H7 (cell line): ENCODE measurements at regions not wholly inside any gene's neighbourhood (a gene's known extent, or its start where the extent isn't known, plus 50 kb on each side); places are given as distances from the start of the nearest gene placed in this dataset.
A peak's percentile ranks its signal among the peaks of the same experiment; 100 is the strongest.
"Not testable (repeated sequence)": the region's sequence is repeated elsewhere in the genome, so short reads cannot be mapped to it uniquely, and the experiment has no call there.

Source experiments
- DNase-seq: peaks from one replicate; pipeline ENCODE4 v3.0.0; 2012
- H3K27me3 ChIP-seq: 2 replicates; pipeline ENCODE4 v1.6.0; 2011; ENCODE audit warnings: mild to moderate bottlenecking, low read length; ENCODE audit not compliant: control insufficient read depth, insufficient read depth
- H3K36me3 ChIP-seq: replicated peaks from 2 replicates; pipeline ENCODE4 v1.5.1; 2011; ENCODE audit warnings: low read length; ENCODE audit not compliant: control insufficient read depth, insufficient read depth
- H3K4me3 ChIP-seq: 2 replicates; pipeline ENCODE4 v1.5.1; 2011; ENCODE audit warnings: low read depth, mild to moderate bottlenecking, control low read depth, low read length, moderate library complexity; ENCODE audit not compliant: insufficient read depth

GRCh38 chr16:51834794-51835193, 683.7 kb upstream of the SALL1 start:
- no peaks in the 10 kb centered on the region for H3K27me3 ChIP-seq
- no peaks in the 10 kb centered on the region for H3K36me3 ChIP-seq
- H3K4me3 ChIP-seq = no peak overlapping the region
- no peak for DNase-seq

- no peak for DNase-seq
- Histone ChIP-seq H3K36me3 (no peaks in the 10 kb centered on the region), H3K27me3 (no peaks in the 10 kb centered on the region), H3K4me3 (no peak overlapping the region)
Observed at GRCh38 chr16:51834133-51834532, 683.1 kb upstream of the SALL1 start.

GRCh38 chr16:51831595-51832367, 680.7 kb upstream of the SALL1 start:
- H3K27me3 ChIP-seq = no peaks in the 10 kb centered on the region
- no peak for DNase-seq
- no peaks in the 10 kb centered on the region for H3K36me3 ChIP-seq
- H3K4me3 ChIP-seq = no peak overlapping the region

GRCh38 chr16:51831034-51831433, 680.0 kb upstream of the SALL1 start:
- not testable (repeated sequence) for H3K36me3 ChIP-seq, H3K4me3 ChIP-seq, DNase-seq, H3K27me3 ChIP-seq

GRCh38 chr16:51825779-51826178, 674.7 kb upstream of the SALL1 start:
- DNase-seq = no peak
- Histone ChIP-seq H3K36me3 (no peaks in the 10 kb centered on the region), H3K4me3 (no peak overlapping the region), H3K27me3 (no peaks in the 10 kb centered on the region)

GRCh38 chr16:51822471-51822870, 671.4 kb upstream of the SALL1 start:
- no peak for DNase-seq
- no peak overlapping the region for H3K4me3 ChIP-seq
- H3K36me3 ChIP-seq = no peaks in the 10 kb centered on the region
- no peaks in the 10 kb centered on the region for H3K27me3 ChIP-seq

GRCh38 chr16:51821527-51821926, 670.5 kb upstream of the SALL1 start:
- no peak overlapping the region for H3K4me3 ChIP-seq
- no peaks in the 10 kb centered on the region for H3K27me3 ChIP-seq
- H3K36me3 ChIP-seq = no peaks in the 10 kb centered on the region
- DNase-seq = no peak

GRCh38 chr16:51820176-51820575, 669.1 kb upstream of the SALL1 start:
- Histone ChIP-seq H3K36me3 (no peaks in the 10 kb centered on the region), H3K4me3 (no peak overlapping the region), H3K27me3 (no peaks in the 10 kb centered on the region)
- DNase-seq = no peak

GRCh38 chr16:51818342-51818944, 667.4 kb upstream of the SALL1 start:
- Histone ChIP-seq H3K36me3 (no peaks in the 10 kb centered on the region), H3K4me3 (no peak overlapping the region), H3K27me3 (no peaks in the 10 kb centered on the region)
- peak; percentile 23 for DNase-seq

- no peak for DNase-seq
- Histone ChIP-seq H3K4me3 (no peak overlapping the region), H3K27me3 (no peaks in the 10 kb centered on the region), H3K36me3 (no peaks in the 10 kb centered on the region)
Observed at GRCh38 chr16:51816929-51817328, 665.9 kb upstream of the SALL1 start.

GRCh38 chr16:51815523-51815922, 664.5 kb upstream of the SALL1 start:
- DNase-seq = no peak
- Histone ChIP-seq H3K36me3 (no peaks in the 10 kb centered on the region), H3K27me3 (no peaks in the 10 kb centered on the region), H3K4me3 (no peak overlapping the region)

GRCh38 chr16:51814617-51815016, 663.5 kb upstream of the SALL1 start:
- no peaks in the 10 kb centered on the region for H3K27me3 ChIP-seq
- H3K4me3 ChIP-seq = no peak overlapping the region
- no peak for DNase-seq
- H3K36me3 ChIP-seq = no peaks in the 10 kb centered on the region

GRCh38 chr16:51813609-51814008, 662.5 kb upstream of the SALL1 start:
- Histone ChIP-seq H3K27me3 (no peaks in the 10 kb centered on the region), H3K4me3 (no peak overlapping the region), H3K36me3 (no peaks in the 10 kb centered on the region)
- DNase-seq = peak; percentile 28

GRCh38 chr16:51812945-51813344, 661.9 kb upstream of the SALL1 start:
- Histone ChIP-seq H3K27me3 (no peaks in the 10 kb centered on the region), H3K36me3 (no peaks in the 10 kb centered on the region), H3K4me3 (no peak overlapping the region)
- DNase-seq = no peak

- Histone ChIP-seq H3K36me3 (no peaks in the 10 kb centered on the region), H3K27me3 (no peaks in the 10 kb centered on the region), H3K4me3 (no peak overlapping the region)
- DNase-seq = no peak
Observed at GRCh38 chr16:51807551-51807950, 656.5 kb upstream of the SALL1 start.
